GM10266 (cell line): ENCODE measurements at regions not wholly inside any gene's neighbourhood (a gene's known extent, or its start where the extent isn't known, plus 50 kb on each side); places are given as distances from the start of the nearest gene placed in this dataset.

Experiments
- DNase-seq: peaks from one replicate; pipeline ENCODE4 v3.0.0; 2012; ENCODE audit errors: extremely low spot score
- TF ChIP-seq, protein P1 (sequence below): IDR thresholded peaks from 2 replicates; pipeline ENCODE4 v1.5.1; 2012; ENCODE audit warnings: mild to moderate bottlenecking, low read depth; ENCODE audit not compliant: control insufficient read depth, insufficient read depth; ENCODE audit errors: missing control alignments

DNA sequence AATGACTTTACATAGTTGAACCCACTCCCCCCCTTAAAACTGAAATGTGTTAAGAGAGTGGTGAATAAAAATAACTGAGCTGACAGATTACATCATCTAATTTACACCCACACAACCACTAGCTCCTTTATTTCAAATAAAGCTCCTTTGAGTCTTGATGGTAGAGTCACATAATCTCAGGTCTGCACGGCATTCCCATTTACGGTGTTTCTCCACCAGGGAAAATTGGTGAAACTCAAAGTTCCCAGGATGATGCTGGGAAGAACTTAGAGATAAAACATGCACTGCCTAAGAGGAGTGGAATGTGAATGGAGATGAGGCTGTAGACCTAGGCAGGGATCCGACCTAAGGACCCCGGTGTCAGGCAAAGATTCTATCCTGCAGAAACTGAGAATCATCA, 727.8 kb upstream of the ADAMTS5 start:
- no peak for DNase-seq
- TF ChIP-seq, protein P1, sequence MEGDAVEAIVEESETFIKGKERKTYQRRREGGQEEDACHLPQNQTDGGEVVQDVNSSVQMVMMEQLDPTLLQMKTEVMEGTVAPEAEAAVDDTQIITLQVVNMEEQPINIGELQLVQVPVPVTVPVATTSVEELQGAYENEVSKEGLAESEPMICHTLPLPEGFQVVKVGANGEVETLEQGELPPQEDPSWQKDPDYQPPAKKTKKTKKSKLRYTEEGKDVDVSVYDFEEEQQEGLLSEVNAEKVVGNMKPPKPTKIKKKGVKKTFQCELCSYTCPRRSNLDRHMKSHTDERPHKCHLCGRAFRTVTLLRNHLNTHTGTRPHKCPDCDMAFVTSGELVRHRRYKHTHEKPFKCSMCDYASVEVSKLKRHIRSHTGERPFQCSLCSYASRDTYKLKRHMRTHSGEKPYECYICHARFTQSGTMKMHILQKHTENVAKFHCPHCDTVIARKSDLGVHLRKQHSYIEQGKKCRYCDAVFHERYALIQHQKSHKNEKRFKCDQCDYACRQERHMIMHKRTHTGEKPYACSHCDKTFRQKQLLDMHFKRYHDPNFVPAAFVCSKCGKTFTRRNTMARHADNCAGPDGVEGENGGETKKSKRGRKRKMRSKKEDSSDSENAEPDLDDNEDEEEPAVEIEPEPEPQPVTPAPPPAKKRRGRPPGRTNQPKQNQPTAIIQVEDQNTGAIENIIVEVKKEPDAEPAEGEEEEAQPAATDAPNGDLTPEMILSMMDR: no peak

DNA sequence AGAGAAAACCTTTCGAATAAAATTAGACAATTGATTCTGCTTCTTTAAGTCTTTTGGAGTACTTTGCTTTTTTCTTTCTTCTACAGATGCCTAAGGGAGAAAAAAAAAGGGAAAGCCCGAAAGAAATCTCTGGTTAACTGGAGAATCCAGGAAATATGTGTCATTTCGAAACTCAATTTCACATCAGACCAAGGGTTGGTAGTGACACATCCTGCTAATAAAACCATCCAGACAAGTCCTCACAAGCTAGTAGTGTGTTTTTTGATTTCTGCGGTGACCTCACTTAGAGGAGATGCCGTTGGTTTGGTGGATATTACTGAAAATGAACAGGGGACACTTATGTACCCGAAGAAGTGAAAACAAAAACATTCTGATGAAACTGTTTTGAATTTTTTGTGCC, 726.5 kb upstream of the ADAMTS5 start:
- TF ChIP-seq, protein P1: no peak
- DNase-seq: no peak

DNA sequence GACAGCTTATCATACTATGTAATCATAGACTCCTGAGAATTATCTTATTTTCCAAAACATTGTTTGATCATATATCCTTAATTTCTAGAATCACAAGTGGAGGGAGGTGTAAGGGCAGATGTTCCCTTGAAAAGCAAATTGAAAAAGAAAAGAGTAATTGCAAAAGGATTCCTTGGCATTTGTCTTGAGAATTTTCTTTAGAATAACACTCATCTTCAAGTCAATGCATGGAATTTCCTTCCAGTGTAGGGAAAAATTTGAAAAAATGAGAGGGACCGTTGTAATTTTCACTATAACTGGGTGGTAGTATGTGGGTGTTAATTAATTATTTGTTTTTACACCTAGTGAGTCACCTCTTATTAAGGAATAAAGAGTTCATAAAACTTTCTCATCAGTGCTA, 724.6 kb upstream of the ADAMTS5 start:
- no peak for DNase-seq
- TF ChIP-seq, protein P1: no peak

DNA sequence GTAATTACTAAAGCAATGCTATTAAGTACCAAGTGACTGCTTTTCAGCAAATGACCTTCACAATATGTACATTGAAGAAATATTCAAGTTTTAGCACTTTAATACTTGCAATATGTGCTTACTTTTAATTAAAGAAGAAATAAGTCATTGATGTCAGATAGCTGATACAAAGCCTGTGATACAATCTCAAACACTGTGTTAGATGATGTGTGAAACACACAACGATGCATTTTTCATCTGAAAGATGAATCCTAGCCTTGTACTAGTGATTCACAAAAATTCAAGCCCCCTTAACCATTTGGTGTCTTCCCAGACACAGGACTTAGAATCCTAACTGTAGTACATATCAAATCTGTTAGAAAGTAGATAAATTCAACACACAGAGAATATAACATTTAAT, 724.1 kb upstream of the ADAMTS5 start:
- no peak for DNase-seq
- TF ChIP-seq, protein P1: no peak

DNA sequence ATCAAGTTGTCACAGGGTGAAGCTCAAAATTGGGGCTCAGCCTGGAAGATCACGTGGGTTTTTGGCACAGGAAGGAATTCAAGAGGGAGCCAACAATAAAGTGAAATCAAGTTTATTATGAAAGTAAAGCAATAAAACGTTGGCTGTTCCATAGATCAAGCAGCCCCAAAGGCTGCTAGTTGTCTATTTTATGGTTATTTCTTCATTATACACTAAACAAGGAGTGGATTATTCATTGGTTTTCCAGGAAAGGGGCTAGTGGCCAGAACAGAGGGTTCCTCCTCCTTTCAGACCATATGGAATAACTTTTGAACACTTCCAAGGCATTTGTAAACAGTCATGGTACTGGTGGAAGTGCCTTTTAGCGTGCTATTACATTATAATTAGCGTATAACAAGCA, 723.5 kb upstream of the ADAMTS5 start:
- no peak for DNase-seq
- TF ChIP-seq, protein P1: no peak

DNA sequence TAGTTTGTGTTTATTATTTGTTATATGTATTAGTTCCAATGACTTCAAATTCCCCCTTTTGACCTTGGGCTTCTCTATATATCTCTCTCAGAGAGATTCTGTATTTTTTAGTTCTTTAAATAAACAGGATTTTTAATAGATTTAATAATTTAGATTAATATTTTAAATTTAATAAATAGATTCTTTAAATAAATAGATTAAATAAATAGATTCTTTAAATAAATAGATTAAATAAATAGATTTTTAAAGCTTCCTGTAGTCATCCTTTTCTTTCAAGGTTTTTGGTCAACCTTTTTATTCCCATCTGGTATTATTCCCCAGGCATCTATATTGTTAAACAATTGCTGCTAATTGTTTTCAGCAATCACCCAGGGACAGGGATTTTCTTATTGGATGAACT, 721.9 kb upstream of the ADAMTS5 start:
- no peak for DNase-seq
- TF ChIP-seq, protein P1: no peak

DNA sequence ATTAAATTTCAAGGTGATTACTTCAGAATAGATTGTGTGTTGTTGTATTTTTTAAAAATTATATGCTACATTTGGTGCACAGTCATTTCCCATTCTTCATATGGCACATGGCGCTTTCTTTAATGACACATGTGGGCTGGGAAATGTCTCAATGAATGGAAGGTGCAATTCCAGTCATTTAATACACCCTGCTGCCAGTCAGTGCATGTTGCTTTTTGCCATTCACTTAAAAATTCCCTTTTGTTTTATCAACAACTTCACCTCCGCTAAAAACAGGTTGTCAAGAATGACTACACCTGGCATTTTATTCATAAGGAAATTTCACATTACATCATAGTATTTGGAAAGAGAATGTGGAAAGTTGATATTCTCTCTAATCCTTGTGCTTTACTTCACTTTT, 716.4 kb upstream of the ADAMTS5 start:
- TF ChIP-seq, protein P1: no peak
- DNase-seq: no peak
